GM21576 (cell line): ENCODE measurements at regions not wholly inside any gene's neighbourhood (a gene's known extent, or its start where the extent isn't known, plus 50 kb on each side); places are given as distances from the start of the nearest gene placed in this dataset.

ENCODE experiments used
- ATAC-seq: cut with Tn5 transposase; IDR thresholded peaks from one replicate; pipeline ENCODE4 v1.9.1; 2021; ENCODE audit warnings: mild to moderate bottlenecking, moderate library complexity; ENCODE audit not compliant: unreplicated experiment

DNA sequence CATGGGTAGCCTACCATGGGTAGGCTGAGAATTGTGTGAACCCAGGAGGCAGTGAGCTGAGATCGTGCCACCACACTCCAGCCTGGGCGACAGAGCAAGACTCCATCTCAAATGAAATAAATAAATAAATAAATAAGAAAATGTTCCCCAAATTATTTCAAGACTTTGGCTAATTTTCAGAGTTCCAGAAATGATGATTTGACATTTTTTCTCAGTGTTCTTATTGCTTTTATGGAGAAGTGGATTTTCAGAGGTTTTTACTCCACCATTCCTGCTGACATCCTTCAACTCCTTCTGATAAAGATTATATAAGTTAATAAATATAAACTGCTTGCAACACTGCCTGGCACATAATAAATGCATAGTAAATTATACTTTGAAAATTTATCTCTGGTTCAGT lies 80.4 kb upstream of the PRKCQ start:
- ATAC-seq, result no peak

DNA sequence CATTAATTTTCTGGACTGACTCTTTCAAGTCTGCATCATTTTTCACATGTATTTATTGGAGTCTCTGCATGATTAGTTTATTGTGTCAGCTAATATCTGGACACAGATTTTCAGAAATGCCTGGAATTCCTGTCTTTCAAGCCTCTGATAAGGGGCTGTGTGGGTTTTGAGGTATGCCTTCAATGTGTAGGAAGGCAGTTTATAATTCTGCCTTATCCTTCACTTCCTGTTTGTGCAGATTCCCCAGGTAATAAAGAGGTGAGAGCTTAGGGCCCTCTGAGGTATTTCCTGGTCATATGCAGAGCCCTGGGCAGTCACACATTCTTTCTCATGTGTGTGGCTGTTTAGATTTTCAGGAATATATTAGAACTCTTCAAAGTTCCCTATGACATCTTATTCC lies 79.4 kb upstream of the PRKCQ start:
- no peak for ATAC-seq

DNA sequence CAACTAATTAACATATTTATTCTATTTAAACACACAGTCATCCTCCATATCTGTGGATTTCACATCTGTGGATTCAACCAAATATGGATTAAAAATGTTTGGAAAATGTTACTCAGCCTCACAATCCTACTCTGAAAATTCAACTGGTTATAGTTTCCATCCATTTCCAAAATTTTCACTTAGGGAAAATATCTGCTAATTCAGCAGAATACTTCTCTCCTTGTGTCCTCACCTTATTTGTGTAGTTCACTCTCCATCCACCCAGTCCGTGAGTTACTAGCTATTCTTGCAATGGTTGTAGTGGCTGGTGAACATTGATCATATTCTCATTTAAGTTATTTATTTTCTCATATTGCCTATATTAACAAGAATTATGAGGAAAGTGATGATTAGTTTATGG lies 77.6 kb upstream of the PRKCQ start:
- ATAC-seq, result no peak

DNA sequence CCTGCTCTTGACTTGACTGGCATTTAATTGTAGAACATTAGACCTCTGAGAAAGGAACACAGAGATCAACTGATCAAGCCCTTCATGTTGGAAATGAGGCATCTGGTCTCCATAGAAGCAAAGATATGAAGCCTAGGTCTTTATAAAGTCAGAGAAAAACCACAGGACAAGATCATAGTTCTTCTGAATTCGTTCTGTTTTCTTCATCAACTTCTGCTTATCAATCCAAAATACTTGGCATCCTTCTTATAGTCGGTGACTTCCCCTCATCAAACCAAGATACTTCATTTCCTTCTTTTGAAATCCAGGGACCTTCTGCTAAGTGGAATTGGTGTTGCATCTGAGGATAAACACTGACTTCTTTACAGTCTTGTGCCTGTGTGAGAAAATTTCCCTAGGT lies 77.1 kb upstream of the PRKCQ start:
- ATAC-seq, result no peak

DNA sequence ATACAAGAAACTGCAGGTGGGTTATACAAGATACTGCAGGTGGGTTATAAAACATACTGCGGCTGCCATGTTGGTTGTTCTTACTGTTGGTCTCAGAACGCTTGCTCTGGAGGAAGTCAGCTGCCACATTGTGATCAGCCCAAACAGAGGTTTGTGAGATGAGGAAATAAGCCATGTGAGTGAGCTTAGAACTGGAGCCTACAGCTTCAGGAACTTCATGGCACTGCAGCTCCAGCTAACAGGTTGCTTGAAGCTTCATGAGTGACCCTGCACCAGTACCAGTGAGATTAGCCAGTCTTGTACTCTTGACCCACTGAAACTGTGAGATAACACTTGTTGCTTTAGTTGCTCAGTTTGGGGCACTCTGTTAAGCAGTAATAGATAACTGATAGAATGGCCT lies 74.5 kb upstream of the PRKCQ start:
- no peak for ATAC-seq

DNA sequence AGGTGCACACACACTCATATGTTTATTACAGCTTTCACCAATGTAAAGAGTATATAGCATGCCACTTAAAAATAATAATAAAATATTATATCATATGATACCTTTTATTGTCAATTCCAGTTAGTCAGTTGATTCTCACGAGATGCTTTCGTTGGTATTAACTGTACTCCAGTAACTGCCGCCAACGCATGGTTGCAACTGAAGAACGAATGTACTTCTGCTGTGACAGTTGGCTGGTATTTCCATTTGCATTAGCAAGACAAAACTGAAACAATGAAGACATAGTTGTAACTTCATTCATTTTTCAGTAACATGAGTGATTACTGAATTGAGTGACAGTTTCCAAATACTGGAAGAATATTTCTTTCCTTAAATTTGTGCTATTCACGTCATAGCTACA lies 70.5 kb upstream of the PRKCQ start:
- ATAC-seq, result no peak

DNA sequence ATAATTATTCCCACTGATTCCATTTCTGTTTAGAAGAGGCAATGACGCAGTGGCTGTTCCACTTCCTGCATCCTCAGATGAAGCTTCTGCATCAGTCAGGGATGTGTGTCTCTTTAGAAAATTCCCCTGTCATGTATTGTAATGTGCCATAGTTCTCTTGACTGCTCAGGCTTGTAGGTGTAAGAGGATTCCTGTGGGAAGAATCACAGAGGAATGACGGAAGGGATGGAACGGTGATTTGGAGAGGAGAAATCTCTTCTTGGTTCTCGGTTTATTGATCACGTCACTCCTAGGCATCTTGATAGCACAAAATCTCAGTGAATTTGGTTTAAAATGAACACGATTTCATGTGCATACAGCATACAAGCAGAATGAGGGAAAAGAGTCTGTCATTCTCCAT lies 69.8 kb upstream of the PRKCQ start:
- no peak for ATAC-seq

DNA sequence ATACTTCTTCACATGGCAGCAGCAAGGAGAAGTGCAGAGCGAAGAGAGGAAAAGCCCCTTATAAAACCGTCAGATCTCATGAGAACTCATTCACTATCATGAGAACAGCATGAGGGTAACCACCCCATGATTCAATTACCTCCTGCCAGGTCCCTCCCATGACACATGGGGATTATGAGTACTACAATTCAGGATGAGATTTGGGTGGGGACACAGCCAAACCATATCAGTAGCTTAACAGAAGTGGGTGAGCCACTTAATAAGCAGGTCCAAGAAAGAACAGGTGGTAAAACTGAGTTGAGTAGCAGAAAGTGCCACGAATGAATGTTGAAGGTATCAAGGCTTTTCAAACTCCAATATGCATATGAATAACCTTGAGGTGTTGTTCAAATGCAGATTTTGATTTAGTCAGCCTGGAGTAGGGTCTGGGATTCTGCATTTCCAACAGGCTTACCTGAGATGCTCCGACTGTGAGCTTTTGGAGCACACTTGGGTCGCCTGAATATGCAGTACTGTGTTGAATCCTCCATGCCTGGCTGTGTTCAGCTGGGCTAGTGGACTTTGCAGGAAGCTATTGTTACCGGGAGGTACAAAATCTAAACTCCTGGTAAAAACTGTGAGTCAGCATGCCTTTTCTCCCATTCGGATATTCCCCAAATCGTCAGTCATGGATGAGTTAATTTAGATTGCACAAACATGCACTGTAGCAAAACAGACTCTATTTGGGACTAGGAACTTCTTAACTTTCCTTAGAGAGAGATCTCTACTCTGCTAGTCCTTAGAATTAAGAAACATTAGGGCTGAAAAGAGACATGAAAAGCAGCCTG lies 69.0 kb upstream of the PRKCQ start:
- no peak for ATAC-seq

DNA sequence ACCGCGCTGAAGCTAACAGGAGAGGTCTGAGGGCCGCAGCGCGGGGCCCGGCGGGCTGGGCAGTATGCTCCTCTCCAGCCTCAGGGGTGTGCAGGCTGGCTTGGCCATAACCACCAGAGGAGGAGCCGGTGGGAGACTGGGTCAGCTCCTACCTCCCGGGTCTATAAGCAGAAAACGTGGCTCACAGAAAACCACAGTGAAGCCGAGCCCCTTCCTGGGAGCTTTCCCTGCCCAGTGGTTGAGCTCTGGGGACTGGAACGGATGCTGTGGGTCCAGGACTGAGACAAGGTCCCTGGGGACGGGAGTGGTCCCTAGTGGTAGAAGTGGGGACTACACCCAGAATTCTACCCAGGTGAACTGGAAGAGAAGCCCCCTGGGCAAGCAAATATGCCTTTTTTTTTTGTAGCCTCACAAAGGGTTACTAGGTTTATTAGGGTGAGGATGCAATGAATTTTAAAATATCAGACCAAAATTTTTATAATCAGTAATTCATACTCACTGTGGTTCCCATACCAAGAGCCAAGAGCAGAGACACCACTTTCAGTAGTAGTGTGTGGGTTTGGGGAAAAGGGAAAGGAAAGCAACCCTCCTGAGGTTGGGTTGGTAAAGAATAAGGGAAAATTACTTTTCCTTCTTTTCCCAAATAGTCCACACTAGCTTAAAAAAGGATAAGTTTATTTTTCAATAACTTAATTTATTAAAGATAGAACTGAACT lies 67.9 kb upstream of the PRKCQ start:
- peak; percentile 66 for ATAC-seq

DNA sequence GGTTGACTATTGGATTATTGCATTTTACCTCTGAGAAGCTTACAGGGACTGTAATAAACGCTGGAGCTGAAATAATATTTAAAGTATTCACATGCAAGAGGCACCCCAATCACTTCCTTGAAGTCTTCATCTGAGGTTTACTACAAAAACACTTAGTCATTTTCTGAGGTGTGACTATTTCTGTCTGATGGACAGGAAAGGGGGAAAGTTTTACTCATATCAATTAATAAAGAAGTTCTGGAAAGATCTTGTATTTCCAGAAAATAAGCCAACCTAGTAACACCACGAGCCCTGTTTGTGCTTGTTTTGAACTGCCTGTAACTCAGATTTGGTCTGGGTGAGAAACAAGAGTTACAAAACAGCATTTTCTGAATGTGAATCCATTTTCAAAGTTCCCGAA lies 63.9 kb upstream of the PRKCQ start:
- ATAC-seq, result no peak

DNA sequence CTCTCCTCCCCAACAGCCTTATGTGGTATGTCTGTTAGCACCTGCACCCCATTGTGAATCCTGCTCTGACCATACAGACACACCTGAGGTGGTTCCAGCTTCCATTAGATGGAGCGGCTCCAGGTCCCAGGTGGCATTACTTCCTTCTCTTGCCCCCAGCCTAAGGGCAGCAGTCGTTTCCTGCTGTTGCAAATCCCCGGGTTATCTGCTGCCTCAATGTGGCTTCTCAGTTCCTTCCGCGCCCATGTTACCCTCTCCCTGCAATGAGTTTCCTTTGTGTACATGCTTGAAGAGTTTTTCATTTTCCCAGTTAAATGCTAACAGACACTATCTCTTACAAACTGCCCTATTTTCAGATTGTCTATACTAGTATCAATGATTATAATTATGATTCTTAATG lies 62.8 kb upstream of the PRKCQ start:
- ATAC-seq, result no peak

DNA sequence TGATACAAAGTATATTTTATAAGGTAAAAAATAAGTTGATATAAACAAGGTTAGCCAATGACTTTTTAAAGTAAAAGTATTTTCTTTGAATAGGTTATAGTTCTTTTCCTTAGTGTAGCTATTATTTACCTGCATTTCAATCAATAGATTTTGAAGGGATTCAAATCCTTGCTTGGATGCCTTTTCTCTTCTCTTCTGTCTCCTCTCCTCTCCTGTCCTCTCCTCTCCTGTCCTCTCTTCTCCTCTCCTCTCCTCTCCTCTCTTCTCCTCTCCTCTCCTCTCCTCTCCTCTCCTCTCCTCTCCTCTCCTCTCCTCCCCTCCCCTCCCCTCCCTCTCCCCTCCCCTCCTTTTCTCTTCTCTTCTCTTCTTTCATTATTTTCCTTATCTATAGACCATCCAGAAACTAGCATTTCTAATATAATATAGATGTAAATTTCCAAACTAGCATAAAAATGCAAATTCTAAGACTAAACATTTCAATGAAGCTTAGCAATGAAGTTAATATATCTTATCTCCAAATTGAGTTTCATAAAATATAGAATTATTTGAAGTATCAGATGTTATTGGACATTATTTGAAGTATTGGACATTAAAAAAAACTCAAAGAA lies 60.5 kb upstream of the PRKCQ start:
- no peak for ATAC-seq

DNA sequence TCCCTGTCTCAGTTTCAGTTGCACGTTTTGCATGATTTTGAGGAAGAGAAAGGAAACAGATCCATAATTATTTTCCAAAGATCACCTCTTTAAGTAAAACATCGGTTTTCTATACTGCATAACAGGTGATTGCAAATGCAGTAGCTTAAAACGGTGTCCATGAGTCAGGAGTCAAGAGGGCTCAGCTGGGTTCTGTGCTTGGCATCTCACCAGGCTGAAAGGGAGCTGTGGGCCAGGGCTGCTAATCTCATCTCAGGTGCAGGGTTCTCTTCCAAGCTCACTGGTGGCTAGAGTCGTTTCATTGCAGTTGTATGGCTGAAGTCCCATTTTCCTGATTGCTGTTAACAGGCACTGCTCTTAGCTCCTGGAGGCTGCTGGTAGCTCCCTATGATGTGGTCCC lies 57.0 kb upstream of the PRKCQ start:
- no peak for ATAC-seq

DNA sequence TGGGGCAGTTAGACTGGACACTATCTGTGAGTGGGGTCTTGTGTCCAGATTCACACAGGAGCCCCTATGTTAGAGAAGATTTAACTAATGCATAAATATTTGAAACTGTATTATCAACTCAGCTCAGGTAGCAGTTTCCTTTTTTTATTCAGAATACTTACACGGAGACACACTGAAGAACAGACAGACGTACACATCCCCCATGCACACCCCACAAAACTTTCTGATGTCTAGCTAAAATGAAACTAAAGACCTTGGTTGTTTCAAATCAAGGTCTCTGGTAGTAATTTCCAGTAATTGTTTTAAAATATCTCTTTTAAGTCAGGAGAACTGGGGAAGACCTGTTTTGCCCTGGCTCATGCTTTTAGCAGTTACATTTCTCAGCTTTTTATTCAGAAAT lies 55.7 kb upstream of the PRKCQ start:
- no peak for ATAC-seq
